GM12864 (cell line): ENCODE measurements at regions not wholly inside any gene's neighbourhood (a gene's known extent, or its start where the extent isn't known, plus 50 kb on each side); places are given as distances from the start of the nearest gene placed in this dataset.
"Not testable (repeated sequence)": the region's sequence is repeated elsewhere in the genome, so short reads cannot be mapped to it uniquely, and the experiment has no call there.

Experiments
- DNase-seq: peaks from one replicate; pipeline ENCODE4 v3.0.0-alpha.2; 2011; ENCODE audit warnings: low read depth
- H3K4me3 ChIP-seq: 2 replicates; pipeline ENCODE4 v1.5.1; 2011; ENCODE audit warnings: mild to moderate bottlenecking, low read depth, low read length, control low read depth
- TF ChIP-seq, protein P1 (sequence below): IDR thresholded peaks from 2 replicates; pipeline ENCODE4 v1.5.1; 2011; ENCODE audit warnings: low read depth, mild to moderate bottlenecking, moderate library complexity, low read length, control low read depth, inconsistent platforms; ENCODE audit errors: missing control alignments

DNA sequence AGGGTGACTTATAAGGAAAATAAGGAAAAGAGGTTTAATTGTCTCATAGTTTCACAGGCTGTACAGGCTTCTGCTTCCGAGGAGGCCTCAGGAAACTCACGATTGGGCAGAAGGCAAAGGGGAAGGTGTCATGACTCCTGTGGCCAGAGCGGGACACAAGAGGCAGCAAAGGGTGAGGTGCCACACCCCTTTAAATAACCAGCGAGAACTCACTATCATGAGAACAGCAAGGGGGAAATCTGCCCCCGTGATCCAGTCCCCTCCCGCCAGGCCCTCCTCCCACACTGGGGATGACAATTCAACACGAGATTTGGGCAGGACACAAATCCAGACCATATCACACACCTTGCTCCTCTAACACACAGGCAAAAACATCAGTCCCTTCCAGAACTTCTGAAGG is 254.0 kb downstream of the DLL1 start:
- TF ChIP-seq, protein P1, sequence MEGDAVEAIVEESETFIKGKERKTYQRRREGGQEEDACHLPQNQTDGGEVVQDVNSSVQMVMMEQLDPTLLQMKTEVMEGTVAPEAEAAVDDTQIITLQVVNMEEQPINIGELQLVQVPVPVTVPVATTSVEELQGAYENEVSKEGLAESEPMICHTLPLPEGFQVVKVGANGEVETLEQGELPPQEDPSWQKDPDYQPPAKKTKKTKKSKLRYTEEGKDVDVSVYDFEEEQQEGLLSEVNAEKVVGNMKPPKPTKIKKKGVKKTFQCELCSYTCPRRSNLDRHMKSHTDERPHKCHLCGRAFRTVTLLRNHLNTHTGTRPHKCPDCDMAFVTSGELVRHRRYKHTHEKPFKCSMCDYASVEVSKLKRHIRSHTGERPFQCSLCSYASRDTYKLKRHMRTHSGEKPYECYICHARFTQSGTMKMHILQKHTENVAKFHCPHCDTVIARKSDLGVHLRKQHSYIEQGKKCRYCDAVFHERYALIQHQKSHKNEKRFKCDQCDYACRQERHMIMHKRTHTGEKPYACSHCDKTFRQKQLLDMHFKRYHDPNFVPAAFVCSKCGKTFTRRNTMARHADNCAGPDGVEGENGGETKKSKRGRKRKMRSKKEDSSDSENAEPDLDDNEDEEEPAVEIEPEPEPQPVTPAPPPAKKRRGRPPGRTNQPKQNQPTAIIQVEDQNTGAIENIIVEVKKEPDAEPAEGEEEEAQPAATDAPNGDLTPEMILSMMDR, result no peak
- DNase-seq, result no peak
- H3K4me3 ChIP-seq, result no peak overlapping the region

GRCh38 chr6:170036367-170036766 is 254.5 kb downstream of the DLL1 start:
- DNase-seq, H3K4me3 ChIP-seq: not testable (repeated sequence)

- TF ChIP-seq, protein P1, result no peak
- H3K4me3 ChIP-seq, result no peak overlapping the region
- DNase-seq, result no peak
These were observed 255.0 kb downstream of the DLL1 start for GRCh38 chr6:170035901-170036304.

DNA sequence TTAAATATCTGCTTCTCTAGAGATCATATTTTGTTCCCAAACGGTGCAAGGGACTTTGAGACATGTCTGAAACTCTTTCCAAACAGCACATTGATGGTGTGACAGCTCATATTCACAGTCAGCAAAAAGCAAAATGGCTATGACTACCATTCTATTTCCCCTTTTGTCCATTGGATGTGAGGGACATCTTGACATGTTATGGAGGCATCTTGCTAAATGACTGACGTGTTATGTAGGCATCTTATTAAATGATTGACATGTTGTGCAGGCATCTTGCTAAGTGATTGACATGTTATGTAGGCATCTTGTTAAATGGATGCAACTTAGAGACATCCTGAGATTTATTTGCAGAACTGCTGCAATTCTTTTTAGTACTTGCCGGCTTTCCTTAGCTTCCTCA is 255.8 kb downstream of the DLL1 start:
- TF ChIP-seq, protein P1, result no peak
- H3K4me3 ChIP-seq, result no peak overlapping the region
- no peak for DNase-seq

- DNase-seq, result no peak
- TF ChIP-seq, protein P1, result no peak
- H3K4me3 ChIP-seq, result no peak overlapping the region
These were observed 256.6 kb downstream of the DLL1 start for GRCh38 chr6:170034294-170034693.

DNA sequence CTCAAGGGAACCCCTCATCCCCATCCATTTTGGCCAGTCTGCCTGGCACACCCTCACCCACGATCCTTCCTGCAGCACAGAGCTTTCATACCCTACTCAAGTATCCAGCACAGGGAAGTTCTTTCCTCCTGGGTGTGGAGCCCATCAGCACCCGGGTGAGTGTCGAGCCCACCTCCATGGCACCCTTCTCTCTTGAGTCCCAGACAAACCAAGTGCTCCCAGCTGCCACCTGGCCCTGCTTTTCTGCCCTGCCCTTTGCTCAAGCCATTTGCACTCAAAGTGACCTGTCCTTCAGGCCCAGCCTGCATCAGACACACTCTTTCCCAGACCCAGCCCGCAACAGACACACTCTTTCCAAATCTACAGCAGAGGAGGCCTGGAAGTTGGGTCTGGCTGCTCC is 257.2 kb downstream of the DLL1 start:
- TF ChIP-seq, protein P1, result no peak

GRCh38 chr6:170032706-170033309 is 258.1 kb downstream of the DLL1 start:
- TF ChIP-seq, protein P1, result no peak
- no peak overlapping the region for H3K4me3 ChIP-seq
- DNase-seq, result no peak

More for the DNA sequence above, 257.2 kb downstream of the DLL1 start:
- no peak for DNase-seq
- no peak overlapping the region for H3K4me3 ChIP-seq

DNA sequence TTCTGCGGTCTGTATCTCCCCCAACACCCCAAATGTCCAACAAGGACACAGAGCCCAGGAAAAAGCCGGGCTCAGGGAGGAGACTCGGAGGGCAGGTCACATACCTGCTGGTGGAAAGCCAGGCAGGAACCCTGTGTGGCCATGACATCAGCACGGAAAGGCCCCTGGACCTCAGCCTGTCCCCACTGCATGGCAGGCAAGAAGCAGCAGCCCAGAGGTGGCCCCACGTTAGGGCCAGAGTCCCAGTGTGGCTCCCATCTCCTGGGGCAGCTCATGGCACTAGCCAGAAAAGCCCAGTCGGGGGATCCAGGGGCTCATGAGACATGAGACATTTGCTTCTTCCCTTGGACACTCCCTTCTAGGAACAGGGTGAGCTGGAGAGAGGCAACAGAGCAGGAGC is 258.7 kb downstream of the DLL1 start:
- H3K4me3 ChIP-seq, result no peak overlapping the region
- TF ChIP-seq, protein P1, result no peak
- DNase-seq, result no peak
